NB4 (cell line): ENCODE measurements at regions not wholly inside any gene's neighbourhood (a gene's known extent, or its start where the extent isn't known, plus 50 kb on each side); places are given as distances from the start of the nearest gene placed in this dataset.

Experiments used
- DNase-seq: peaks from one replicate; pipeline ENCODE4 v3.0.0; 2010; ENCODE audit warnings: low read depth
- H3K4me3 ChIP-seq: one replicate; pipeline ENCODE4 v1.5.1; 2011; ENCODE audit warnings: mild to moderate bottlenecking, low read depth, low read length, moderate library complexity
- CTCF ChIP-seq: IDR thresholded peaks from one replicate; pipeline ENCODE4 v1.5.1; 2012; ENCODE audit warnings: low read depth, low read length
- MAX ChIP-seq: IDR thresholded peaks from 2 replicates; pipeline ENCODE4 v1.6.1; 2011; ENCODE audit warnings: low read depth, low read length
- MYC ChIP-seq: IDR thresholded peaks from 2 replicates; pipeline ENCODE4 v1.6.1; 2011; ENCODE audit warnings: low read depth, low read length
- POLR2A ChIP-seq: IDR thresholded peaks from 2 replicates; pipeline ENCODE4 v1.6.1; 2011; ENCODE audit warnings: mild to moderate bottlenecking; ENCODE audit not compliant: insufficient read length; ENCODE audit errors: extremely low read depth

- DNase-seq = no peak
- H3K4me3 ChIP-seq = no peak overlapping the region
- TF ChIP-seq MAX (no peak), MYC (no peak), POLR2A (no peak), CTCF (no peak)
These were observed 130.3 kb downstream of the FOXD1 start for GRCh38 chr5:73318308-73318719.

GRCh38 chr5:73317523-73317922, 131.1 kb downstream of the FOXD1 start:
- TF ChIP-seq MAX (no peak), MYC (no peak), CTCF (no peak), POLR2A (no peak)
- H3K4me3 ChIP-seq = no peak overlapping the region
- no peak for DNase-seq

- DNase-seq = peak; percentile 60
- TF ChIP-seq CTCF = no peak
- no peak for TF ChIP-seq MYC
- TF ChIP-seq MAX = no peak
- no peak for TF ChIP-seq POLR2A
- H3K4me3 ChIP-seq = no peak overlapping the region
These were observed 134.0 kb downstream of the FOXD1 start for GRCh38 chr5:73314395-73315257.

GRCh38 chr5:73312872-73313510, 135.6 kb downstream of the FOXD1 start:
- no peak for TF ChIP-seq CTCF
- TF ChIP-seq MAX = no peak
- no peak for TF ChIP-seq POLR2A
- H3K4me3 ChIP-seq = no peak overlapping the region
- no peak for DNase-seq

- DNase-seq = peak; percentile 83
- H3K4me3 ChIP-seq = no peak overlapping the region
These were observed 136.3 kb downstream of the FOXD1 start for GRCh38 chr5:73312146-73312871.

More at GRCh38 chr5:73312146-73312871, 136.3 kb downstream of the FOXD1 start:
- TF ChIP-seq CTCF (peak; percentile 42), MYC (no peak; the same call in 1 of the 2 replicates), POLR2A (no peak), MAX (0 out of 2 replicates have a peak, but pooled peaks have one; percentile 21)
